ENCODE measurements at regions not wholly inside any gene's neighbourhood (a gene's known extent, or its start where the extent isn't known, plus 50 kb on each side); places are given as distances from the start of the nearest gene placed in this dataset.

GRCh38 chrX:4944767-4945166 lies 1231.3 kb upstream of the PRKX start:
- Histone ChIP-seq H3K9me3 (no peaks in the 10 kb centered on the region), H3K27me3 (no peaks in the 10 kb centered on the region), H3K4me3 (no peak overlapping the region), H3K27ac (no peak overlapping the region), H3K36me3 (replicated peaks in 1 of 2; ENCODE audit: insufficient read depth in 1 of 2, low read depth in 2 of 2) (no peaks in the 10 kb centered on the region), H3K4me1 (no peaks in the 10 kb centered on the region)
- intact Hi-C loops (cut with DNase I), result no loop called here
- 55 to 85% methylated on average over 2 of the region's 2 CpGs for WGBS, 2 donors
- DNase-seq (no peak), ATAC-seq (no peak)
- no peak for TF ChIP-seq POLR2A (IDR thresholded peaks at IDR 0.05)
- no peak for TF ChIP-seq CTCF (IDR thresholded peaks at IDR 0.05)

GRCh38 chrX:4936315-4936714 lies 1222.9 kb upstream of the PRKX start:
- no peak for DNase-seq
- no peak overlapping the region for H3K27ac ChIP-seq

GRCh38 chrX:4935846-4936245 lies 1222.4 kb upstream of the PRKX start:
- intact Hi-C loops (cut with DNase I), result no loop called here
- DNase-seq, result peak in 1 of 4 donors; percentile 22
- no peak for ATAC-seq
- H3K27ac ChIP-seq, result no peak overlapping the region
- no peak overlapping the region for H3K4me3 ChIP-seq
- WGBS, 2 donors, result 38 to 67% methylated on average over 1 of the region's 2 CpGs
- H3K27me3 ChIP-seq, result no peaks in the 10 kb centered on the region
- TF ChIP-seq POLR2A (IDR thresholded peaks at IDR 0.05) (no peak), CTCF (IDR thresholded peaks at IDR 0.05) (no peak)
- no peaks in the 10 kb centered on the region for H3K4me1 ChIP-seq
- H3K36me3 ChIP-seq (replicated peaks in 1 of 2; ENCODE audit: insufficient read depth in 1 of 2, low read depth in 2 of 2), result no peaks in the 10 kb centered on the region
- H3K9me3 ChIP-seq, result no peaks in the 10 kb centered on the region

More at GRCh38 chrX:4936315-4936714, 1222.9 kb upstream of the PRKX start:
- no peak for TF ChIP-seq CTCF (IDR thresholded peaks at IDR 0.05)
- TF ChIP-seq POLR2A (IDR thresholded peaks at IDR 0.05), result no peak
- intact Hi-C loops (cut with DNase I), result no loop called here
- Histone ChIP-seq H3K9me3 (no peaks in the 10 kb centered on the region), H3K4me1 (no peaks in the 10 kb centered on the region), H3K36me3 (replicated peaks in 1 of 2; ENCODE audit: insufficient read depth in 1 of 2, low read depth in 2 of 2) (no peaks in the 10 kb centered on the region), H3K27me3 (no peaks in the 10 kb centered on the region), H3K4me3 (no peak overlapping the region)
- WGBS, 2 donors, result 58 to 67% methylated on average over 2 of the region's 2 CpGs
- no peak for ATAC-seq

GRCh38 chrX:4935401-4935800 lies 1222.0 kb upstream of the PRKX start:
- no peak for DNase-seq
- Histone ChIP-seq H3K9me3 (no peaks in the 10 kb centered on the region), H3K27ac (no peak overlapping the region), H3K27me3 (no peaks in the 10 kb centered on the region), H3K36me3 (replicated peaks in 1 of 2; ENCODE audit: insufficient read depth in 1 of 2, low read depth in 2 of 2) (no peaks in the 10 kb centered on the region), H3K4me3 (no peak overlapping the region), H3K4me1 (no peaks in the 10 kb centered on the region)
- WGBS, 2 donors, result 70 to 83% methylated on average over 2 of the region's 2 CpGs
- TF ChIP-seq POLR2A (IDR thresholded peaks at IDR 0.05) (no peak), CTCF (IDR thresholded peaks at IDR 0.05) (no peak)
- no peak for ATAC-seq
- intact Hi-C loops (cut with DNase I), result no loop called here

- no peak overlapping the region for H3K4me3 ChIP-seq
- DNase-seq (no peak), ATAC-seq (no peak)
- H3K27me3 ChIP-seq, result no peaks in the 10 kb centered on the region
- intact Hi-C loops (cut with DNase I), result no loop called here
- no peak overlapping the region for H3K27ac ChIP-seq
- H3K9me3 ChIP-seq, result no peaks in the 10 kb centered on the region
- no peaks in the 10 kb centered on the region for H3K36me3 ChIP-seq (replicated peaks in 1 of 2; ENCODE audit: insufficient read depth in 1 of 2, low read depth in 2 of 2)
- WGBS, 2 donors, result 37 to 60% methylated on average over 5 of the region's 5 CpGs
- TF ChIP-seq POLR2A (IDR thresholded peaks at IDR 0.05) (no peak), CTCF (IDR thresholded peaks at IDR 0.05) (no peak)
- H3K4me1 ChIP-seq, result no peaks in the 10 kb centered on the region
Measured at GRCh38 chrX:4932790-4933189, 1219.3 kb upstream of the PRKX start.
